ENCODE measurements at regions not wholly inside any gene's neighbourhood (a gene's known extent, or its start where the extent isn't known, plus 50 kb on each side); places are given as distances from the start of the nearest gene placed in this dataset.
A peak's percentile ranks its signal among the peaks of the same experiment; 100 is the strongest.

- no peak for TF ChIP-seq CTCF (IDR thresholded peaks at IDR 0.05)
- Histone ChIP-seq H2AFZ (peak overlapping the region; percentile 42), H3K27me3 (ENCODE audit: control insufficient read depth, insufficient read depth, low read length) (no peaks in the 10 kb centered on the region), H3K79me2 (no peaks in the 10 kb centered on the region), H3K4me3 (ENCODE audit: low read depth, low read length) (no peak overlapping the region), H3K4me2 (ENCODE audit: low read length) (no peak overlapping the region), H3K27ac (no peak overlapping the region), H3K9ac (no peak overlapping the region), H3K4me1 (peaks cover 3% of the 10 kb centered on the region), H3K9me3 (ENCODE audit: control insufficient read depth, low read length) (no peaks in the 10 kb centered on the region), H3K36me3 (ENCODE audit: control insufficient read depth, insufficient read depth, low read length) (no peaks in the 10 kb centered on the region)
Observed at GRCh38 chr15:99476413-99477222, 89.2 kb upstream of the MEF2A start.

- Histone ChIP-seq H3K27me3 (ENCODE audit: control insufficient read depth, insufficient read depth, low read length) (no peaks in the 10 kb centered on the region), H3K9ac (no peak overlapping the region), H3K4me1 (peaks cover 3% of the 10 kb centered on the region), H2AFZ (peak overlapping the region; percentile 33), H3K79me2 (no peaks in the 10 kb centered on the region), H3K27ac (no peak overlapping the region), H3K36me3 (ENCODE audit: control insufficient read depth, insufficient read depth, low read length) (no peaks in the 10 kb centered on the region), H3K9me3 (ENCODE audit: control insufficient read depth, low read length) (no peaks in the 10 kb centered on the region), H3K4me3 (ENCODE audit: low read depth, low read length) (no peak overlapping the region), H3K4me2 (ENCODE audit: low read length) (no peak overlapping the region)
- no peak for TF ChIP-seq CTCF (IDR thresholded peaks at IDR 0.05)
Observed at GRCh38 chr15:99477791-99478471, 87.9 kb upstream of the MEF2A start.

- Histone ChIP-seq H2AFZ (no peak overlapping the region), H3K36me3 (ENCODE audit: control insufficient read depth, insufficient read depth, low read length) (no peaks in the 10 kb centered on the region), H3K27me3 (ENCODE audit: control insufficient read depth, insufficient read depth, low read length) (no peaks in the 10 kb centered on the region), H3K4me2 (ENCODE audit: low read length) (no peak overlapping the region), H3K9ac (no peak overlapping the region), H3K4me3 (ENCODE audit: low read depth, low read length) (no peak overlapping the region), H3K27ac (no peak overlapping the region), H3K79me2 (no peaks in the 10 kb centered on the region), H3K9me3 (ENCODE audit: control insufficient read depth, low read length) (no peaks in the 10 kb centered on the region), H3K4me1 (peaks cover 2% of the 10 kb centered on the region)
- TF ChIP-seq CTCF (IDR thresholded peaks at IDR 0.05), result no peak
Observed at GRCh38 chr15:99478977-99479376, 86.8 kb upstream of the MEF2A start.

GRCh38 chr15:99480016-99480810, 85.6 kb upstream of the MEF2A start:
- no peaks in the 10 kb centered on the region for H3K9me3 ChIP-seq (ENCODE audit: control insufficient read depth, low read length)
- H3K36me3 ChIP-seq (ENCODE audit: control insufficient read depth, insufficient read depth, low read length), result no peaks in the 10 kb centered on the region
- H3K79me2 ChIP-seq, result no peaks in the 10 kb centered on the region
- H3K9ac ChIP-seq, result no peak overlapping the region
- no peak for TF ChIP-seq CTCF (IDR thresholded peaks at IDR 0.05)
- H3K4me1 ChIP-seq, result no peaks in the 10 kb centered on the region
- H3K4me2 ChIP-seq (ENCODE audit: low read length), result no peak overlapping the region
- H2AFZ ChIP-seq, result no peak overlapping the region
- no peaks in the 10 kb centered on the region for H3K27me3 ChIP-seq (ENCODE audit: control insufficient read depth, insufficient read depth, low read length)
- no peak overlapping the region for H3K4me3 ChIP-seq (ENCODE audit: low read depth, low read length)
- no peak overlapping the region for H3K27ac ChIP-seq
